HG03565 (cell line): ENCODE measurements at regions not wholly inside any gene's neighbourhood (a gene's known extent, or its start where the extent isn't known, plus 50 kb on each side); places are given as distances from the start of the nearest gene placed in this dataset.
"Not testable (repeated sequence)": the region's sequence is repeated elsewhere in the genome, so short reads cannot be mapped to it uniquely, and the experiment has no call there.

ENCODE experiments used
- ATAC-seq: cut with Tn5 transposase; IDR thresholded peaks from one replicate; pipeline ENCODE4 v1.9.1; 2021; ENCODE audit warnings: mild to moderate bottlenecking, moderate library complexity; ENCODE audit not compliant: unreplicated experiment

GRCh38 chr3:102360183-102360860, 74.5 kb upstream of the ZPLD1 start:
- no peak for ATAC-seq

GRCh38 chr3:102361101-102361500, 73.7 kb upstream of the ZPLD1 start:
- ATAC-seq, result no peak

GRCh38 chr3:102366116-102366515, 68.7 kb upstream of the ZPLD1 start:
- not testable (repeated sequence) for ATAC-seq

- ATAC-seq, result no peak
Measured at GRCh38 chr3:102374863-102375634, 59.8 kb upstream of the ZPLD1 start.

- ATAC-seq, result no peak
Measured at GRCh38 chr3:102378216-102378615, 56.6 kb upstream of the ZPLD1 start.

- ATAC-seq, result not testable (repeated sequence)
Measured at GRCh38 chr3:102382201-102382600, 52.6 kb upstream of the ZPLD1 start.
